GM19463 (cell line): ENCODE measurements at regions not wholly inside any gene's neighbourhood (a gene's known extent, or its start where the extent isn't known, plus 50 kb on each side); places are given as distances from the start of the nearest gene placed in this dataset.

ENCODE experiments used
- ATAC-seq: cut with Tn5 transposase; IDR thresholded peaks from one replicate; pipeline ENCODE4 v1.9.1; 2021; ENCODE audit warnings: mild to moderate bottlenecking, moderate library complexity; ENCODE audit not compliant: unreplicated experiment

GRCh38 chr2:516944-517343, 160.3 kb downstream of the TMEM18 start:
- no peak for ATAC-seq

- ATAC-seq = no peak
Observed at GRCh38 chr2:516131-516530, 161.1 kb downstream of the TMEM18 start.

DNA sequence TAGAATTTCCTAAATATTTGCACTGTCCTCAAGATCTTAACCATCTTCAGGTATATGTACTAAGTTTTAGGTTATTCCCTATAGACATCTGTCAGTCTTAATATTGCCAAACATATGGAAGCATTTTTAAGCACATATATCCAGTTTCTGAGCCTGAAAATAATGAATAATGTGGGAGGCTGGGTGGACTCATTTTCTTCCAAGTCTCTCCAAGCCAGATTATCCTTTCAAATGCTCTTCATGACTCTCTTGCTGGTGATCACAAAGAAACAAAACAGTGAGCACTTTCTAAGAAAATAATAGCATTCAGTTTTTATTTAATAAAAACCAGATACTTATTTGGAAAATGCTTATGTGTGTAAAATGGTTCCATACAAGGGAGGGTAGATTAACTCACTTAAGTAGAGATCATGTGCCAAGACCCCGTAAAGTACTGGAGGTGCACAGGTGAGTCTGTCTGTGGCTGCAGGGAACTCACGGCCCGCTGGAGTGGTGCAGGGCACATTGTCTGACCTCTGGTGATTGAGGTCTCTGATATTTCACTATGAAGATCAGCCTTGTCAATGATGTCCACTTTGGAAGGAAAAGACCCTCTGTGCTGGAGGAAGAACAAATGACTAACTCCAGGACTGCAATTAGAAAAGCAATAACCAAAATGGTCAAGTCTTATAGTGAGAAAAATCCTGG, 161.6 kb downstream of the TMEM18 start:
- no peak for ATAC-seq

DNA sequence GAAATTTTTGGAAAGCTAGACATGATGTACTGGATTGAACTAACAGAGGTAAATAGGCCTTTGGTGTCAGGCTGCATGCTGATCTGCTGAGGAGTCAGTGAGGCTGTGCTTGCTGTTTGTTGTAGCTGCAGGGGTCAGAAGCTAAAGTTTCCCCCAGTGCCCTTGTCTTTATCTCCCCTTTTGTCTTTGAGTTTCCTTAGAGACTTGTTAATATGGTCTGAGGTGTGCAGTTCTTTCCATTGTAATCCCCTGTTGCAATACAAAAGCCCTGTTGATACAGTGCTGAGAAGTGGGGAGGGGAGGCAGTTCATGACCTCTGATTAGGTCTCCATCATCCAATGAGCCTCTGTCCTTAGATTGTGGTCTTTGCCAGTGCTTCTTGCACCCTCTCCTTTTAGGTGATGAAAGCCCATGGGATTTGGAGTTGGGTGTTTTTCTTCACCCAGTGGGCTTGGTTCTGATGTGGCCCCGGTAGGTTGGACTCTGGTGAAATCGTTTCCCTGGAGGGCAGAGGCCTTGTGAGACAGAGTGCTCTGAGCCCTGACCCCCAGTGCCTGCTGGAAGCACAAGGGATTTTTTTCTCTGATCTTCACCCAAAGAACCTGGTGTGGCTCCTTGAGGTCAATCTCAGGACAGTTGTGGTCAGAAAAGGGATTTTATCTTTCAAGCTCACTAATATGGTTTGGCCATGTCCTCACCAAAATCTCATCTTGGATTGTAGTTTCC, 163.1 kb downstream of the TMEM18 start:
- no peak for ATAC-seq

- ATAC-seq = no peak
Observed at GRCh38 chr2:510839-511238, 166.4 kb downstream of the TMEM18 start.

- ATAC-seq = no peak
Observed at GRCh38 chr2:509888-510287, 167.3 kb downstream of the TMEM18 start.

- no peak for ATAC-seq
Observed at GRCh38 chr2:508121-508520, 169.1 kb downstream of the TMEM18 start.

DNA sequence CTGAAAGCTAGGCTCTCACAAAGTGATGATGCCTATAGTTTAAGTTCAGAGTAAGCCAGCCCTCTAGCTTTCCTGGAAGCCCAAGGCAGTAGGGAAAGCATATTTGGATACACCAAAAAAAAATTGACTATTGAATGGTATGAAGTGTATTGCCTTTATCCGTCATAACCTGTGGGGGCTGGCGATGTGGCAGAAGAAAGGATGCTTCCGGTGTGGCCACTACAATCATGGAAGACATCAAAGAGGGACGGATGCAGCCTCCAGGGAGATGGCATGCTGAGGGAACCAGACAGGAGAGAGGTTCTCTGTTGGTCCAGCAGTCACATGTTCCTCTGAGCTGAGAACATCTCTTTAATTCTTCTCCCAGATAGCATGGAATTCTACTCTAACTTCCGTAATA, 170.3 kb downstream of the TMEM18 start:
- no peak for ATAC-seq

DNA sequence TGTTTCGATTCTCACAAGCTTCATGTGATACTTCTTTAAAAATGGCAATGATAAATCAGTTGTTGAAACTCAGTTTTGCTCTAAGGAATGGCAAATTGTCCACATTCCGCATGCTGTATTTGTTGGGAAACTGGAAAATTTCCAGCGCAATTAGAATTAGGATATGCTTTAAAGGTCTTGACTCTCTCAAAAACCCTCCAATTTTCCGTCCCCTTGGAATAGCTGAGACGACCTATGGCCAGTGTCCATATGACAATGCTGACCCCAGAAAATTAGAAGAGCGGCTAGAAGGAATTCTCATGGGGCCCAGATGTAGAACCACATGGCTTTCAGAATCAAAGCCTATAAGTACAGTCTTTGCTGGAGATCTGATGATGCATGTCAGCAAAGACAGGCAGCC, 170.8 kb downstream of the TMEM18 start:
- no peak for ATAC-seq

DNA sequence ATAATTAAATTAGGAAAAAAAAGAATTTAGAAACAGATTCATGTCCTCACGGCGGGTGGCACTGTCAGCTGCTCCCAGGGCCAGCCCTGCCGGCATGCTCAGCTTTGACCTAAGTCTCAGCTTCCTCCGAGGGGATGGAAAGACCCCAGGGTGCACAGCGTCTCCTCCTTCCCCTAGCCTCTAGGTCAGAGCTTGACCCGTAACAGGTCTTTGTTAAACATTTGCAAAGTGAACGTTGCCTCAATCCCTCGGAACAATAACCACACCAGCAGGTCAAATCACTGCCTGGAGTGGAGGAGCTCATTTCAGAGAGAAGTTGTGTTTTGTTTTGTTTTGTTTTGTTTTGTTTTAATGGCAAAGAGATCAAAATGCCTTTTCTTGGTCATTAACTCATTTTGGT, 171.3 kb downstream of the TMEM18 start:
- no peak for ATAC-seq

DNA sequence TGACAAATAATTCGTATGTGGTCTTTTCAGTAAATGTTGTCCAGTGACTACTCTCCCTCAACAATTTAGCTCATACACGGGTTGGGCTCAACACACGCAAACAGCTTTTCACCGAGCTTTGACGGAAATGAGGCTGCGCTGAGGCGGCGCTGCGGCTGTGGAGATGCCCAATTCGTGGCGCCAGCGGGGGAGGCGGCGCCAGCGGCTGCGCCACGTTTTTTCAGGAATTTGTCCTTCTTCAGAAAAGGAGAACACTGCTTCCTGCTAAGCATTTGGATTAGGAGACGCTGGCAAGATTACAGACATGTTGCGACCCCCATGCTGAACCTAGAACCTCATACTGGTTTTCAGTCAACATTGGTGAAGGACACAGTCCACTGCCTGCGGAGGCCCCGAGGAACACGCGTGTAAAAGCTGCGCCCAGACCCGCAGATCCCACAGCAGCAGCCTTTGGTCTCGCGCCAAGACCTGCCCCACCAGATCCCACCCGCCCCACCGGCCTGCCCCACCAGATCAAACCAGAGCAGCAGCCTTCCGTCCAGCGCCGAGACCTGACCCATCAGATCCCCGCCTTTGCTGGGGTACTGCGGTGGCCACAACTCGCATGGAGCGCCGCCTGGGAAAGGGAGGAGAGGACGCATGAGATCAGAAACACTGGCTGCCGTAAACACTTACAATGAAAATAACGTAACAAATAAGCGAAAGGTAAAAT, 173.8 kb downstream of the TMEM18 start:
- no peak for ATAC-seq

DNA sequence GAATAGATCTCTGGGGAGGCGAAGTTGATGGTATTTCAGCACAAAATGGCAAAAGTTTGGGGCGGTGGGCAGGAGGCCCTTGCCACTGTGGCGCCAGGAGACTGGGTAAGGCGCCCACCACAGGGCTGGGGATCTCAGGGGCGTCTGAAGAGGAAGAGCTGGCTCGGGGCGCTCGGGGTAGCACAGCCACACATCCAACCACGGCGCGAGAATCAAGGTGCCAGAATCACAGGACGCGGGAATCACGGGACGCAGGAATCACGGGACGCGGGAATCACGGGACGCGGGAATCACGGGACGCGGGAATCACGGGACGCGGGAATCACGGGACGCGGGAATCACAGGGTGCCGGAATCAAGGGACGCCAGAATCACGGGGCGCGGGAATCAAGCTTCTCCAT, 174.4 kb downstream of the TMEM18 start:
- ATAC-seq = no peak

- ATAC-seq = no peak
Observed at GRCh38 chr2:501667-502066, 175.5 kb downstream of the TMEM18 start.

- no peak for ATAC-seq
Observed at GRCh38 chr2:501130-501529, 176.1 kb downstream of the TMEM18 start.

DNA sequence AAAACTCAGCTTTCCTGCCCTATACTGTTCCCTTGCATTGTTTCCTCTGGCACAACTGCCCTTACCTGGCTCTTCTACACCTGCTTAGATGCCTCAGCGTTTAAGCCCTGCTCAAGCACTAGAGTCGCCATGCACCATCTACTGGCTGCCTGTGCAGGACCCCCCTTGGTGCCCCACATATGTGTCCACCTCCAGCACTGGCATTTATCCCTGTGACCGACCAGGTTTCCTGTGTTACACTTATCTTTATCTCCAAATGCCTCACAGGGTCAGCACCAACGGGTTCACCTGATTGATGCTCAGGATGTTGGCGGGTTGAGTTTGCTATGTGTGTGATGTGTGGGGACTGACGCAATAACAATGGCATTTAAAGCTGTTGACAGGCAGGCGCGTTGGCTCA, 177.5 kb downstream of the TMEM18 start:
- no peak for ATAC-seq

DNA sequence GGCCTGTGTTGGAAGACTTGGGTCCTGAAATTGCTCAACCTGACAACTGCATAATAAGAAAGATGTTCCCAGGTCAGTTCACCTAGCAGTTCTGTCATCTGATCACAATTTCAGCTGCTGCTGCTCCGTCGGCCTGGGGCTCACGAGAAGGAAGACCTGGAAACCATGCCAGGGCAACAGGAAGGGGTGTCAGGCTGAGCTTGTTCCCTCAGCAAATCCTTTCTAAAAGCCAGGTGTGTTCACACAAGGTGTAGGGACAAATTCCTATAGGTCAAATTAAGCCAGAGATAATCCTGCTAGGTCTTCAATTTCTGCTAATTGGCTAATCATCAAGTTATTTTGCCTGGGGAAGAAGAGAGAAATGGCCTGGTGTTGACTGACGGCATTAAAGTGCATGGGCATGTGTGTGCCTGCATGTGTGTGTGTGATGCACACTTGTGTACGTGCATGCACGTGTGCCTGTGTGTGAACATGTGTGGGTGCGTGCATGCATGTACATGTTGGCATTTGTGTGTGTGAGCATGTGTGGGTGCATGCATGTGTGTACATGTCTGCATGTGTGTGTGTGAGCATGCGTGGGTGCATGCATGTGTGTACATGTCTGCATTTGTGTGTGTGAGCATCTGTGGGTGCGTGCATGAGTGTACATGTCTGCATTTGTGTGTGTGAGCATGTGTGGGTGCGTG, 178.6 kb downstream of the TMEM18 start:
- ATAC-seq = no peak

DNA sequence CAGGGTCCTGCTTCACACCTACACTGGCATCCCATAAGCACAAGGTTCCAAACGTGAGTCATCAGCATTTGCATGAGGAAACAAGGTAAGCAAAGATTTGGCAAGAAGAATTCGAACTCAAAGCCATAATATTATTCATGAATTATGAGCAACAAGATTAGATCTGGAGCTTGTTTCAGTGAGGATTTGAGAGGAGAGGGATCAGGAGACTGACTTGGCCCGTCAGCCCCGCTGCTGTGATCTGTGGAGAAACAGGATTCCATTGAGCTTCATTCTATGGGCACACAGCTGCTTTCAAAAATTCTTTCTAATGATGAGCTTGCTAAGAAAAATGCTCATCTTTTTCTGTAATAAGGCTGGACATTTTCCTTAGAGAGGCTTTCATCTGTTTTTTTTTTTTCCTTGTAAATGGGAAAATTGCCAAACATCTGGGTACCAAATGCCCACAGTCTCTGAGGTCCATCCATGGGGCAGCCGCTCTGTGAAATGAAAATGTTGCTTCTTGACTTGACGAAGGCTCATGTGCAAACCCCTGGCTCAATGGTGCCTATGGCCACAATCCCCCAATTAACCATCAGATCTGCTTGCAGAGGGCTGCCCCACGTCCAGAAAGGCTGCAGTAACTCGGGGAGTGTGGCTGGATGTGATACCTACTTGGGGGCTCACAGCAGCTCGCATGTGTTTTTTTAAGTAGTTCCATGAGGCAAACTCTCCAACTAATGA, 179.3 kb downstream of the TMEM18 start:
- no peak for ATAC-seq

GRCh38 chr2:496729-497128, 180.5 kb downstream of the TMEM18 start:
- no peak for ATAC-seq

GRCh38 chr2:495745-496275, 181.4 kb downstream of the TMEM18 start:
- no peak for ATAC-seq

DNA sequence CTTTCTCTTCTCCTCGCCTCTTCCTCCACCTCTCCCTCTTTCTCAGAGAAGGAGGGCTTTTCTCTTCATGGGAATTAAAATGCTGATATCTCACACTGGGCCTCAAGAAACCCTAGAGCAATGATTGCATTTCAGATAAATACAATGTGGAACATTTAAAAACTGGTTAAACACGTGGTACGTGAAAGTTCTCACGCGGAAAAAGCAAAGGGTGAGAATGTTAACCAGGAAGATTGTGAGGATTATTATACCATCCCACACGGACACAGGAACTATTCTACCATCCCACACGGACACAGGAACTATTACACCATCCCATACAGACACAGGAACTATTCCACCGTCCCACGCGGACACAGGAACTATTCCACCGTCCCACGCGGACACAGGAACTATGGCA, 182.4 kb downstream of the TMEM18 start:
- ATAC-seq = no peak

- no peak for ATAC-seq
Observed at GRCh38 chr2:493228-493627, 184.0 kb downstream of the TMEM18 start.
